ENCODE measurements at regions not wholly inside any gene's neighbourhood (a gene's known extent, or its start where the extent isn't known, plus 50 kb on each side); places are given as distances from the start of the nearest gene placed in this dataset.

GRCh38 chr13:61692691-61693090 lies 277.0 kb upstream of the PCDH20 start:
- TF ChIP-seq CTCF (IDR thresholded peaks at IDR 0.05) (no peak), EP300 (IDR thresholded peaks at IDR 0.05) (no peak), POLR2A (IDR thresholded peaks at IDR 0.05) (no peak)
